Stomach (tissue), 4 donors: ENCODE measurements at regions not wholly inside any gene's neighbourhood (a gene's known extent, or its start where the extent isn't known, plus 50 kb on each side); places are given as distances from the start of the nearest gene placed in this dataset.
"Not testable (repeated sequence)": the region's sequence is repeated elsewhere in the genome, so short reads cannot be mapped to it uniquely, and the experiment has no call there.

ENCODE experiments used
- CTCF ChIP-seq, 7 experiments: fragments of 450-650 bp in 4 of 7; fragments of 200-600 bp in 3 of 7; sonication (generic) in 3 of 7; IDR thresholded peaks; one replicate each; pipeline ENCODE4 v1.5.1; 2016 to 2019; ENCODE audit warnings: antibody characterized with exemption in 7 of 7, control low read depth in 2 of 7, mild to moderate bottlenecking in 1 of 7
- POLR2A ChIP-seq, 4 donors: fragments of 450-650 bp; IDR thresholded peaks; one replicate each; pipeline ENCODE4 v1.6.1; 2016; ENCODE audit warnings: antibody characterized with exemption in 4 of 4, control low read depth in 2 of 4, mild to moderate bottlenecking in 1 of 4, moderate library complexity in 1 of 4
- POLR2AphosphoS5 ChIP-seq, 3 donors: sonication (generic); formaldehyde crosslinking; IDR thresholded peaks; one replicate each; pipeline ENCODE4 v1.6.1; 2016; ENCODE audit warnings: antibody characterized with exemption in 3 of 3

DNA sequence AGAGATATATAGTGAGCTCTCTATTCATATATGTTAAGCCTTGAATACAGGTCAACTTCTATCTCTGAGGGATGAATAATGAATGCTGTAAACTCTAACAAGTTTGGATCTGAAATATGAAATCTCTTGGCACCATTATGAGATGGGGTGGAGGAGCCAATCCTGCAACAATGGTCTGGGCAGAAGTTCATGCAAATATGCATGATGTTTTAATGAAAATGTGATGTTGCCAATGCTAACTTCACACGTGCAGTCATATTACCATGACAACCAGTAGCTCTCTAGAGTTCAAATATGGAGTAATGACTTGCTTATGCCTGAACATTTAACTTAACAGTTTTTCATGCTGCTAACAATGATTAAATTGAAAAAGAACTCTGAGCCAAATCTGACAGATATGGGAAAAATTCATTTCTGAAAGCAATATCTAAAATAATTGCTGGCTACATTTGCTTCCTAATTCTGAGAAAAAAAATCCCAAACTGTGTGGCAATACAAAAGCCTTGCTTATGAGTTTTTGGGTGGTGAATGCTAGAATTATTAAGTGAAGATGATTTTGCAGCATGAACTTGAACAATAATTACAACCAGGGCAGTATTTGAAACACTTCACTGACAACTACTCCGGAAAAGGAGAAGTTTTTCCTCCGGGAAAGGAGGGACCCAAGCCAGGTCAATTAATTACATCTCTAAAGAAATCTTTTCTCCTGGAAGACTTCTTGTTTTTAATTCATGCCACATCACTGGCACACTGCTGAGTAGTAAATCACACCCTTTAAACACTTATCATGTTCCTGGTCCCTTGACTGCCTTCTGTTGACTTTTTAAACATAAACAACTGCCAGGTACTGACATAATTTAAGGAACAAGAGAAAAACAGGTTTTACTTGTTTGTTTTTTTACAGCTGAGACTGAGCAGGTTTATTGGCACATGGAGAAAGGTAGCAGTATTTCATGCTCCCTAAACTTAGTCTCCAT is 65.8 kb upstream of the NOX4 start:
- TF ChIP-seq POLR2AphosphoS5 (IDR thresholded peaks at IDR 0.05): peak in 2 of 3 donors; percentile 37 to 56
- TF ChIP-seq CTCF, POLR2A (IDR thresholded peaks at IDR 0.05): not testable (repeated sequence)
